ENCODE measurements at regions not wholly inside any gene's neighbourhood (a gene's known extent, or its start where the extent isn't known, plus 50 kb on each side); places are given as distances from the start of the nearest gene placed in this dataset.

- Histone ChIP-seq H3K27ac (no peak overlapping the region), H3K9me3 (no peaks in the 10 kb centered on the region), H3K4me3 (no peak overlapping the region), H3K36me3 (no peaks in the 10 kb centered on the region), H3K4me1 (peaks cover 0 to 11% of the 10 kb centered on the region in 2 donors), H3K27me3 (no peaks in the 10 kb centered on the region)
- no peak for DNase-seq (ENCODE audit: low spot score)
- TF ChIP-seq, protein P1, sequence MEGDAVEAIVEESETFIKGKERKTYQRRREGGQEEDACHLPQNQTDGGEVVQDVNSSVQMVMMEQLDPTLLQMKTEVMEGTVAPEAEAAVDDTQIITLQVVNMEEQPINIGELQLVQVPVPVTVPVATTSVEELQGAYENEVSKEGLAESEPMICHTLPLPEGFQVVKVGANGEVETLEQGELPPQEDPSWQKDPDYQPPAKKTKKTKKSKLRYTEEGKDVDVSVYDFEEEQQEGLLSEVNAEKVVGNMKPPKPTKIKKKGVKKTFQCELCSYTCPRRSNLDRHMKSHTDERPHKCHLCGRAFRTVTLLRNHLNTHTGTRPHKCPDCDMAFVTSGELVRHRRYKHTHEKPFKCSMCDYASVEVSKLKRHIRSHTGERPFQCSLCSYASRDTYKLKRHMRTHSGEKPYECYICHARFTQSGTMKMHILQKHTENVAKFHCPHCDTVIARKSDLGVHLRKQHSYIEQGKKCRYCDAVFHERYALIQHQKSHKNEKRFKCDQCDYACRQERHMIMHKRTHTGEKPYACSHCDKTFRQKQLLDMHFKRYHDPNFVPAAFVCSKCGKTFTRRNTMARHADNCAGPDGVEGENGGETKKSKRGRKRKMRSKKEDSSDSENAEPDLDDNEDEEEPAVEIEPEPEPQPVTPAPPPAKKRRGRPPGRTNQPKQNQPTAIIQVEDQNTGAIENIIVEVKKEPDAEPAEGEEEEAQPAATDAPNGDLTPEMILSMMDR (IDR thresholded peaks at IDR 0.05): no peak
Observed at GRCh38 chr3:40617084-40617483, 92.3 kb downstream of the ZNF621 start.

- H3K4me3 ChIP-seq: no peak overlapping the region
- no peaks in the 10 kb centered on the region for H3K36me3 ChIP-seq
- H3K27ac ChIP-seq: no peak overlapping the region
- peaks cover 0 to 11% of the 10 kb centered on the region in 2 donors for H3K4me1 ChIP-seq
- H3K27me3 ChIP-seq: no peaks in the 10 kb centered on the region
- TF ChIP-seq, protein P1 (IDR thresholded peaks at IDR 0.05): no peak
- no peak for DNase-seq (ENCODE audit: low spot score)
- no peaks in the 10 kb centered on the region for H3K9me3 ChIP-seq
Observed at GRCh38 chr3:40618158-40618557, 93.4 kb downstream of the ZNF621 start.

GRCh38 chr3:40620151-40620550 lies 95.4 kb downstream of the ZNF621 start:
- Histone ChIP-seq H3K36me3 (no peaks in the 10 kb centered on the region), H3K27me3 (no peaks in the 10 kb centered on the region), H3K4me3 (no peak overlapping the region), H3K4me1 (peaks cover 0 to 11% of the 10 kb centered on the region in 2 donors), H3K9me3 (peaks cover 0 to 13% of the 10 kb centered on the region in 2 donors), H3K27ac (no peak overlapping the region)
- no peak for DNase-seq (ENCODE audit: low spot score)
- TF ChIP-seq, protein P1 (IDR thresholded peaks at IDR 0.05): no peak

- Histone ChIP-seq H3K27me3 (no peaks in the 10 kb centered on the region), H3K27ac (no peak overlapping the region), H3K4me1 (peaks cover 0 to 2% of the 10 kb centered on the region in 2 donors), H3K36me3 (no peaks in the 10 kb centered on the region), H3K9me3 (peaks cover 0 to 13% of the 10 kb centered on the region in 2 donors), H3K4me3 (no peak overlapping the region)
- TF ChIP-seq, protein P1 (IDR thresholded peaks at IDR 0.05): no peak
- no peak for DNase-seq (ENCODE audit: low spot score)
Observed at GRCh38 chr3:40621252-40621651, 96.5 kb downstream of the ZNF621 start.

DNA sequence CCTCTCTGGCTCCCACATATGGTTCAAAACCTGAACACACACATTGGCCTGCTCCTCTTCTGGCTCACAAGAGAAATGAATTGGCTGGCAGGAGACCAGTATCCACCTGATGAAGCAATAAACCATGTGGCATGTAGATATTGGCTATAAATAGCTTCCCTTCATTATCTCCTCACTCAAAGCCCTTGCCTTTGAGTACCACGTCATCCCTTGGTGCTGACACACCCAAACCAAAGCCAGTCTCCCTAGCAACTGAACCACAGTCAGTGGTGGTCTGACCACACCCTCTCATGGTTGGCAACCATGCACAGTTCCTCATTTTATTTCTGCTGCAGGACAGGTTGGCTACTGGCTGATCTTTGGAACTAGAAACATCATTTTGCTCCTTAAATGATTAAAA lies 98.8 kb downstream of the ZNF621 start:
- DNase-seq (ENCODE audit: low spot score): no peak
- Histone ChIP-seq H3K4me1 (no peaks in the 10 kb centered on the region), H3K36me3 (no peaks in the 10 kb centered on the region), H3K27ac (no peak overlapping the region), H3K4me3 (no peak overlapping the region), H3K9me3 (peaks cover 0 to 15% of the 10 kb centered on the region in 2 donors), H3K27me3 (no peaks in the 10 kb centered on the region)
- TF ChIP-seq, protein P1 (IDR thresholded peaks at IDR 0.05): no peak

DNA sequence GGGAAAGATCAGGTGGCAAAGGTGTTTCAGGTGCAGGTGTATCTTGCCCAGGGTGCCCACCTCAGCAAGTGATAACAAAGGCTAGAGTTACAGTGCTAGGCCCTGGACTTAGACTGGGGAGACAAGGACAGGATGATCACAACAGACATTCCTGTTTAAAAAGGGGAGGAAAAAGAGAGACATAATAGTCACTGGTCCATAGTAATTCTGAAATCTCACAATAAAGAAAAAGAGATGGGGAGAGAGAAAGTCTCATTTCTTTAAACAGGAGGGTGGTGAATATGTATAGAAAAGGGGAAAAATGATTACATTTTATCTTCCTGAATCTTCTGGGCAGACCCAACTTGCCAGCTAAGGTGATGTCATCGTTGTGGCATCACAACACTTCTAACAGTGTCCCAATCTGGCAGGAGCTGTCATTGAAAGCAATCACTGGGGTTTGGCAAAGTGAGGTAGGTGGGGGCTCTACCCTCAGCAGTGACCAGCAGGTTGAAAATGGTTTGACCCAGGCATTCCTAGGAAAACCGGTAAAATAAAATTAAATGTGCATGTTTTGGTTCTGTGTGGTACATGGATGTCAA lies 99.5 kb downstream of the ZNF621 start:
- Histone ChIP-seq H3K27me3 (no peaks in the 10 kb centered on the region), H3K9me3 (peaks cover 0 to 22% of the 10 kb centered on the region in 2 donors), H3K4me1 (no peaks in the 10 kb centered on the region), H3K4me3 (no peak overlapping the region), H3K36me3 (no peaks in the 10 kb centered on the region), H3K27ac (no peak overlapping the region)
- no peak for DNase-seq (ENCODE audit: low spot score)
- TF ChIP-seq, protein P1 (IDR thresholded peaks at IDR 0.05): no peak

Data from right atrium auricular region (tissue), 2 donors.